MV-4-11 (cell line): ENCODE measurements at regions not wholly inside any gene's neighbourhood (a gene's known extent, or its start where the extent isn't known, plus 50 kb on each side); places are given as distances from the start of the nearest gene placed in this dataset.
"Not testable (repeated sequence)": the region's sequence is repeated elsewhere in the genome, so short reads cannot be mapped to it uniquely, and the experiment has no call there.

ENCODE experiments used
- DNase-seq: peaks from one replicate; lab custom pipeline; 2025; lab: John Stamatoyannopoulos, UW

DNA sequence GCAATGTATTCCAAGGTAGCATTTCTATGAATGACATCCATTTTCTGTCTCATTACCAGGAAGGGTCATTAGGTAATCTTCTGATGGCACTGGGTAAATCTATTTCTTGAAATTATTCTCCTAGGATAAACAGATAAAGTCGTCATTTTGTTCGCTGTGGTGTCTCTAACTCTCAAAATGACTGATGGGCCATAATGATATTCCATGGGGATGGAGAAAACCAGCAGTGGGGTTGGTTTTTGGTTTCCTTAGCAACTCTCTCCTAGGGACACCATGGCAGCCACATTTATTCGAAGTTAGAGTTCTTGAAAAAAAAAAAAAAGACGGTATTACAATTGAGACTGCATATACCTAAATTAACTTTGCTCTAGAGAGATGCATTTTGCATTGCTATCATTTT lies 231.3 kb upstream of the SLCO3A1 start:
- no peak for DNase-seq

DNA sequence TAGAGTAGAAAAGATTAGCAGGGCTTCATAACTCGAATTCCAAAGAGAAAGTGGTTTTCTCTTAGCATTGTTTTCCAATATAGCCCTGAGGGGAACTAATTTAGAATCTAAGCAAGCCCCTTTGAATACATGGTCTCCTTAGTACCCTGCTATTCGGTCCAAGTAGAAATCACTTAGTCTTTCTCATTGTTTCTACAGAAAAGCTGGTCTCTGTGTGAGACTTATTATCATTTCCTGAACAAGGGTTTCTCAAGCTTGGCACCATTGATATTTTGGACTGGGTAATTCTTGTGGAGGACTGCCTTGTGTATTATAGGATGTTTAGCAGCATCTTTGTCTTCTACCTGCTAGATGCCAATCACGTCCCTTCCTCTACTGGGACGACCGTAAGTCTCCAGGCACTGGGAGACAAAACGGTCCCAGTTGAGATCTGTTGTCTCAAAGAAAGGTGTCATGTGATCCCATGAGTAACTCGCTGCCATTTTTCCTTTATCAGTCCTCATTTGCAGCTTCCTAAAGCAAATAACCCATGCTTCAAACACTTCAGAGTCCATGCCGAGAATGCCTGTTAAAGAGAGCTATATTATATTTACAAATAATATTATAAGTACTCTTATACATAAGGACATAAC lies 230.7 kb upstream of the SLCO3A1 start:
- DNase-seq: no peak

DNA sequence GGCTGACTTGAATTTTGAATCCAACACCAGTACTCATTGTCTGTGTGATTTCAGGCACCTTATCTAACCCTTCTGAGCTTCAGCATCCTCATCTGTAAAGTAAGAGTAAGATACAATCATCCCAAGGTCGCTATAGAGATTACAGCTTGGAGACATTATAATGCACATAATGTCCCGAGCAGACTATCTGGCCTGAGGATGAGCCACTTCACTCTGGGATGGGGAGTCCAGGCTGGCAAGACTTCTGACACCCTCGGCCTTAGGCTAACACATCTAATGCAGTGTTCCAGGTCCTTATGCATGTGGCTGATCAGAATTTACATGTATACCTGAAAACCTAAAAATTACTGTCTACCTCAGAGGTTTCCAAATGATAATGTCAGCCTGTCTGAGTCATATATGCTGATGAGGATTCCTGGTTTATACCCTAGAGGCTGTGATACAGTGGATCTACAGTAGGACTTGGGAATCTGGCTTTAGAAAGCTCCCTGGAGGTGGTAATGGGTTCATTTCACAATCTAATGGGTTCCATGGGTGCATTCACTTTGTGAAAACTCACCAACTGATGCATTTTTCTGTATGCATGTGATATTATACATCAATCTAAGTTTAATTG lies 229.0 kb upstream of the SLCO3A1 start:
- no peak for DNase-seq

DNA sequence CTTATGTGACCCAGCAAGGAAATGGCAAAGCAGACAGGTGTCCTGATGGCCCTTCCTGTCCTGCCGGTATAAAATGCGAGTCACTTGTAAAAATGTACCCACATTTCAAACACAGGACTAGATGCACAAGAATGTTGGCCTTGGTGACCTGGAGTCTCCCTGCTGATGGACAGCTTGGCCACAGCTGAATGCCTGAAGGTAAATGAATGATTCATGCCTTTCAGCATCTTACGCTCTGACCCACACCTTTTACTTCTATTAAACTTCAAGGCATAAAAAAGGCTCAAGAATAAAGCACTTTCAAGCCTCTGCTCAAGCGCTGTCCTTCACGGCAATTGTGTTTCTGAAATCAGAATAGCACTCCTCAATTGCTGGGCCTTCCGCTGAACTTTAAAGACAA lies 228.0 kb upstream of the SLCO3A1 start:
- DNase-seq: no peak

DNA sequence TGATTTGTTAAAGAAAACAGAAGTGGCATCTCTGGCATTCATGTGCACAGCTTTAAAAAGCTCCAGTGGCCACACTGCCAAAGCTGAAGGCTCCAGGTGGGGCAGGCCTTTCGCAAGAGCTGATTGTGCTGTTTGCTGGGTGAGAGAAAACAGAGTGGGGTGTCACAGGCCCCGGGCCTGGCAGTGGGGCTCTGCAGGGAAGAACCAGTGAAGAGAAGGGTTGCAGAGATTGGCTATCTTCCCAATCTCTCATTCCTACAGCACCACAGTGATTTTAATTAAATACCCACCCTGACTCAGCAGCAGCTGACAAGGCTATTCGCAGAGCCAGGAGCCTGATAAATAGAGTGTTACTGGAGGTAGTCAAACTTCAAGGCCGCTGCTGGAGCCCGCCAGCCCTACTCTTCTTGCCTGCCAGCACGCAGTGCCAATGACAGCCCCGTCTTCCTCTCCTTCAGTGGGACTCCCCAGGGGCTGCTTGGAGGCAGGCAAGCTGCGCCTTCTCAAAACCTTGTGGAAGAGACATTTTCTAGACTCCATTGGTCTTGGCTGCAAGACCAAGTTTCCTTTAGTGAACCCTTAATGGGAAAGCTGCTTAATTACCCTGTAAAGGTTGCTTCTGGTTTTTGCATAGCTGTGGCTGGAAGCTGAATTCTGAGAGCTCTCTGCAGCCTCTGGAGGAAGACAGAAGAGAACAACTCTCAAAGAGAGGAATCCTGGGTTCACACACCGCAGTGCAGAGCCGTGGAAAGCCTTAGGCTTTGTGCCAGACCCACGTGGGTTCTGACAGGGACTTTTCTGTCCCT lies 225.8 kb upstream of the SLCO3A1 start:
- DNase-seq: peak; percentile 19

DNA sequence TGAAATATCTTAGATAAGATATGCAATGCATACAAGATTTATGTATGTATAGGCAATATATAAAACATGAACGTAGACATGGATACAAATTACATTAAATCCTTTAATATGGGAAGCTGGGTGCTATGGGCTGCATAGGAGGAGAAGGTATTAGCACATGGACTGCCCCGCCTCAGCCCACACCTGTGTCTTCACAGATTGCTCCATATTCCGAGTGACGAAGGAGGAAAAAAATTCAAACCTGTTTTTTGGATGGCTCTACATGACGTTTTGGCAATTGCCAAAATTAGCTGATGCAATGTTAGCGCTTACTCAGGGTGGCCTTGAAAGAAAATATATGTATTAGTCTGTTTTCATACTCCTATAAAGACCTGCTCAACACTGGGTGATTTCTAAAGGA lies 223.4 kb upstream of the SLCO3A1 start:
- DNase-seq: no peak

DNA sequence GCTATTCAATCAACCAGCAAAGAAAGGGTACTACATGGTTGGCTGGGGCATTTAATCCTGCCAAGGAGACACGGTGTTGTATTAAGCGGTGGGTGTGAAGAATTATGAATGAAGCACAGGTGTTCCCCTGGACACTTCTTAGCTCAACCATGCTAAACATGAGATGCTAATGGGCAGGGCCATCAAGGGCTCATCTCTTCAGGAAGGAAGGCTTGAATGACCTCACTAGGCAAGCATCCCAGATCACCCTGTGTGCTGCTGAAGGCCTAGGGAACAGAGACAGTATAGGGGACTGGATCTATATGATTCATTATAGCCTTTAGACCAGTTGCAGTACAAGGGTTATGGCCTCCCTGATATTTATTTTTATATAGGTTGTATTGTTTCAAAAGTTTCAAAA lies 221.3 kb upstream of the SLCO3A1 start:
- DNase-seq: no peak

DNA sequence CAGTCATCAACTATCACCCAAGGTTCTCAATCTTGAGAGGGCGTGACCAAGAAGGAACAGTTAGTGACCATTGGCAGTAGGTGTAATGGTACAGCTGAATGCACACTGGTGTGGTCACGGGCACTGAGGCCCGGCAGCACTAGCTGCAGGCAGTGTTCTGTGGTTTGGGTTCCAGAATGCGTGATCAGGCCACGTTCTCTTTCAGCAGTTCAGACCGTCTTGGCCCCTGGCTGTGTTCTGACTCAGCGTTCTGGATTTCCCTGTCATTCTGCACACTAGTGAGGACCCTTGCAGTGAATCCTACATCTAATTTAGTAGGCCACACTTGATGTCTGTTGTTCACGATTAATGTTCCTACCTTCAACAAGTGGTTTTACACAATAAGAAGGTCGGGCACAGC lies 220.5 kb upstream of the SLCO3A1 start:
- no peak for DNase-seq

DNA sequence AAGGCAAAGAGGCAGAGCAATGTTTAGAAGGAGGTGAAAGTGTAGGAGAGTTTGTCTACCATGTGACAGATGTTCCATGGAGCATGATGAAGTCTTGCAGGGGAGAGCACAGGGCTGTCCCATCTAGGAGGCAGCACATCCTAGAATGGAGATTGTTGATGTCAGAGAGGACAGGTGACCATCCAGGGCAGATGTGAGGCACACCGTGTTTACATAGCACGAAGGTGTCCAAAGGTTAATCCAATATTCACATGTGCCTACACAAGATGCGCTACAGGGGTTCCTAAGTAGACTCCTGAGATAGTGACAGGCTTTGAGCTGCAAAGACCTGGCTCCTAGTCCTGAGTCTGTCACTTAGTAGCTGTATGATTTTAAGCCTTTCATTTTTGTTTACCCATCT lies 219.3 kb upstream of the SLCO3A1 start:
- no peak for DNase-seq

DNA sequence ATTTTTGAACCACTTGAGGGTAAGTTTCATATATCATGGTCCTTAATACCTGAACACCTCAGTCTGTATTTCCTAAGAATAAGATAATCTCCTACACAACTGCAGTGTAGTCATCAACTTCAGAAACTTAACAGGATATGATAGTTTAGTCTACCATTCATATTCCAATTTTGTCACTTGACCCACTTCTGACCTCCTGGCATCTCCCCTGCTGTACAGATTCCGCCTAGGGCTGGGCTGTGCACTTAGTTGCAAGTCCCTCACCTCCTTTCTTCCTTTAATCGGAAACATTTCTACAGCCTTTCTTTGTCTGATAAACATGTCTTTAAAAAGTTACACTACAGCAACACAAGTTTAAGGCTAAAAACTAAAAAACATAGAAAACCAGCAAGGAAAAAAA lies 218.4 kb upstream of the SLCO3A1 start:
- DNase-seq: no peak

DNA sequence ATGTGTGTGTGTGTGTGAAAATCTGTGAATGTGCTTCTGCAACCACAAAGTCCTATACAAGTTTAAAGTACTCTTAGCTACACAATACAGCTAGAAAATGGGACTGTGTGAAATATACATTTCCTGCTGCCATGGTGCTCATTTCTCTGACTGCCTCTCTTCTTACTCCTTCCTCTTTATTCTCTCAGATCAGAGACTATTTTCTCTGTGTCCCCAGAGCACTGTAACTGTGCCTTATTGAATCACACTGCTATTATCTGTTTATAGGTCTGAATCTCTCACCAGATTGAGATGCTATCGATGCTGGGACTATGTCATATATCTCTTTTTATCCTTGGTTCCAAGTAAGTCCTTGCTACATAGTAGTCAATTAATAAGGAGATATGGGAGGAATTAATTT lies 217.9 kb upstream of the SLCO3A1 start:
- no peak for DNase-seq

DNA sequence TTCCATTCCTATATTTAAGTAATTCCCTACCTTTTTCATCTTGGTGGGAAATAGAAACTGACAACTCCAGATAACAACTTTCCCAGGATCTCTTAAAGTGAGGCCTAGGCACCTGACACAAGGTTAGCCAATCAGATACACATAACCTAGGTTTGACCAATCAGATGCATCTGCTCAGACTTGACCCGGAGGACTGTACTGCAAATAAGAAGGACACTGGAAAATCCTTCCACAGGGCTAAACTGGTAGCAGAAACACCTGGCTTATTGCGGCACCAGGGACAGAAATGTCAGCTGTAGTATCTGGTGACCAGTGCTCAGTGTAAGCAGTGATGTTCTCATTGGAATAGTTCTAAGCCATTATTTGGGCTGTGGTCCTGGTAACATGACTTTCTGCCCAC lies 204.5 kb upstream of the SLCO3A1 start:
- no peak for DNase-seq

DNA sequence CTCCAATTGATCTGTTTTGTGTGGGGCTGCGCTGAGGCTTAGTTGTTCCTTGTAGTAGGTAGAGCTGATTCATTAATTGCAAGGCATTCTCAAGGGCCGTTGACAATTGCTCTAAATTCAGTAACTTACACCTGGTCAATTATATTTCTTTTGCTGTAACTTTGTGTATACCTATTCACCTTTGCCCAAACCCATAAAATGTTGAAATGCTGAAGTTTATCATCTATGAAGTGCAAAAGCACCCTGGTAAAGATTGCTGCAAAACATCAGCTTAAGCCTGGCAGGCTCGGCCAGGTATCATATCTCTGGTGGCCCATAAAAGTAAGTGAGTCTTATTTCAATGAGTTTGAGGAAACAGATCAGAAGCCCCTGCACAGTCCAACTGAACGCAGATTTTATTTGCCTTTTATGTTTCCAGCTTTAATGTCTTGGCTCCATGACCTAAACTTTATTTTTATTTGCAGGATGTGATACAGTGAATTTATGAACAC lies 203.6 kb upstream of the SLCO3A1 start:
- no peak for DNase-seq

DNA sequence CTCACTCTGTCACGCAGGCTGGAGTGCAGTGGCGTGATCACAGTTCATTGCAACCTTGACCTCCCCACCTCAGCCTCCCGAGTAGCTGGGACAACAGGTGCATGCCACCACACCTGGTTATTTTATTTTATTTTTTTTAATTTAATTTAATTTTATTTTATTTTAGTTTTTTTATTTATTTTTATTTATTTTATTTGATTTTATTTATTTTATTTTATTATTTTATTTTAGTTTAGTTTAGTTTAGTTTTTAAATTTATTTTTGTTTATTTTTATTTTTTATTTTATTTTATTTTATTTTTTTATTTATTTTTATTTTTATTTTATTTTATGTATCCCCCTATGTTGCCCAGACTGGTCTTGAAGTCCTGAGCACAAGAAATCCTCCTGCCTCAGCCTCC lies 202.3 kb upstream of the SLCO3A1 start:
- no peak for DNase-seq

DNA sequence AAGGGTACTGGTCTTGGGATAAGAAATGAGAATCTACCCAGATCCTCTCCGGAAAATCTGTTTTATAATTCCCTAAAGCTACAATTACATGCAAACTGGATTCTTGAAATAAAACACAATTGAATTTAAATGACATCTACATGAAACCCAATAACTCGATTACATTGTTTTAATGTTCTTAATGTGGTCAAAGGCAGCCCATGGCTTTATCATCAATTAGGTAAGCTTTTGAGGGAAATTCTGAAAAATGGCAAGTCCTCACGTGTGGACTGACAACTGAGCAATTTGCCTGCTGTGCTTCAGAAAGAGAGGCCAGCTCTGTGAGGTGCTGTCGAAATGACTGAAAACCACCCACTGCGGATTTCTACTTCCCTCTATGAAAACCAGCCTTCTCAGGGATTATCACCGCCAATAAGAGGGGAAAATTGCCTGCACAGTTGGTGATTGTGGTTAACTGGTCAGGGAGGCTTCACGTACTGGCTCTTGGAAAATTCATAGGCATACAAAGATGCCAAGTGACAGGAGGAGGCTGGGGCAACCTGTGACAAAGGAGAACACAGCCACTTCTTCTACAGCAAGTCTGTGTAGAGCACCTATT lies 200.8 kb upstream of the SLCO3A1 start:
- peak; percentile 79 for DNase-seq

DNA sequence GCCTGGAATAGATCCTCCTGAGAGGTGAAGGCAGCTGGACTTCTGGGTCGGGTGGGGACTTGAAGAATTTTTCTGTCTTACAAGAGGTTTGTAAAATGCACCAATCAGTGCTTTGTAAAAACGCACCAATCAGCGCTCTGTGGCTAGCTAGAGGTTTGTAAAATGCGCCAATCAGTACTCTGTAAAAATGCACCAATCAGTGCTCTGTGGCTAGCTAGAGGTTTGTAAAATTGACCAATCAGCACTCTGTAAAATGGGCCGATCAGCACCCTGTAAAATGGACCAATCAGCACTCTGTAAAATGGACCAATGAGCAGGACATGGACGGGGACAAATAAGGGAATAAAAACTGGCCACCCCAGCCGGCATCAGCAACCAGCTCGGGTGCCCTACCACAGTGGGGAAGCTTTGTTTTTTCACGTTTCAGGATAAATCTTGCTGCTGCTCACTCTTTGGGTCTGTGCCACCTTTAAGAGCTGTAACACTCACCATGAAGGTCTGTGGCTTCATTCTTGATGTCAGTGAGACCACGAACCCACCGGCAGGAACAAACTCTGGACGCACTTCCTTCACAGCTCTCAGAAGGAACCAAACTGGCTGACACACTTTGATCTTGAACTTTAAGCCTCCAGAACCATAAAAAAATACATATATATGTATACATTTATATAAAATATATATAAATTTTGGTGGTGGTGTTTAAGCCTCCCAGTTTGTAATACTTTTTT lies 197.8 kb upstream of the SLCO3A1 start:
- not testable (repeated sequence) for DNase-seq

DNA sequence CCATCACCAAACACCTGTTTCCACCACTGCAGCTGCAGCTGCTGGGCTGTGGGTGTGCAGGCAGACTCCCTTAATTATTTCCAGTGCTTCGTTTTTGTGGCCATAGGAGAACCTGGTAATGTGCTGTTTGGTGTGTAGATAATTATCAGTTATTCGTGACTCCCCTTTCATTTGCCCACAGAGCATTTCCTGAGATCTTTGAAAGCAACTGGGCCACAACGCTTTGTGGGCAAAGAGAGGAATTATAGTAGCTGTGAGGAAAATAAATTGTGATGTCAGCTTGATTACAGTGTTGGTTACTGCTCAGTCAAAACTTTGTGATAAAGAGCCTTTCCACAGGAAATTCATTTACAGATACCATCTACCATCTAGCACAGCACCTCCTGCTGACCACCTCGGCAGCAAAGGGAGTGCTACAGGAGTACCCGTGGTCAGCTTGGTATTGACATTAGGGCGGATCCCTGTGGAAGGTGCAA lies 193.3 kb upstream of the SLCO3A1 start:
- no peak for DNase-seq

DNA sequence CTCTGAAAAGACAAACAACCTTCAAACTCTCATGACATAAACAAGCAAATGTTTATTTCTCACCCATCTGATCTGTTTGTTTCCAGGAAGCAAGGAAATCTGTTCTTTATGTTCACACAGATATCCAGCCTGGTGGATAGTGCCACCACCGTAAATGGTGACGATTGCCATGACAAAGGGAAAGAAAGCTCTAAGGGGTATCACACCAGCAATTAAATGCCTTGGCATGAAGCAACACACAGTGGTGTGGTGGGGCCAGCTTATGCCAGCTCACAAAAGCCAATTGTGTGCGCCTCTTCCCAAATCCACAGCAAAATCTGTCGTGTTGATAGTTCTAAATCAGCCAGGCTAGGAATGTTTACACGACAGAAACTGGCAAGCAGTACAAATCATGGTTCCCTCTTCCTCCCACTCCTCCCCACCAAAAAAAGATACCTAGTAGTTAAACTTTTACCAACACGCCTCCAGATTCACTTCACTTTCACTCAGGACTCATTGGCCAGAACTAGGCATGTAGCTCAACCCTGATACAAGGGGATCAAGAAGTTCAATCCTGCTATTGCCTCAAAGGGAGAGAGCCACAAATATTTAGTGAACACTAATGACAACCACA lies 189.2 kb upstream of the SLCO3A1 start:
- DNase-seq: no peak

DNA sequence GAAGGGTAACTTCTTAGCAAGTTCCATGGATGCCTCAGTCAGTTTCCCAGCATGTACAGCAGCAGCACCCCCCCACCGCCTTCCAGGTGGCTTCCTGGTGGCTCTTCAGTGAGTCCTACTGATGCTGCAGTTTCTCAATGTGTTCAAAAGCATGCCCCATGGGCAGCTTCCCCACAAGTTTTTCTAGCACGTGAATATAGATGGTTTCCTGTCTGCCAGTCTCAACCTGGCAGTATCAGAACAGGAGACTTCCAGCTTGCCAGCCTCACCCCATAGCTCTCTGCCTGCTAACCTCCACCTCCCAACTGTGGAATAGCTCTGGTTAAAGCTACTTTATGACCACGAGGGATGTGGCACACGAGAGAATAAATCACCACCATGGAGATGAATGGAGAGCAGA lies 188.3 kb upstream of the SLCO3A1 start:
- no peak for DNase-seq

DNA sequence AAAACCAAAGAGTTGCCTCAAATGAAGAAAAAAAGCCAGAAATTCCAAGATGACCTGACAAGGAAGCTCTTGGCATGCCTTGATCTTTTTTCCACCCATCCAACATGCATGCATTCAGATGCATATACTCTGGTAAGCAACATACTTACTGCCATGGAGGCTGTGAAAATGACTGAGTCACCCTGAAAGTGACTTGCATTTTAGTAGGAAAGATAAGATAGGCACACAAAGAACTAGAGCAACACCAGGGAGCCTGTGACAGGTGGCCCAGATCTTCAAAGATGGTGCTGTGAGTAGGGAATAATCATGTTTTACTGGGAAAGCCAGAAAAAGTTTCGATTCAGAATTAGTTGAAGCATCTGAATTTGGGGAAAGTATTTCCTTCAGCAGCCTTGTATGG lies 185.1 kb upstream of the SLCO3A1 start:
- DNase-seq: no peak

DNA sequence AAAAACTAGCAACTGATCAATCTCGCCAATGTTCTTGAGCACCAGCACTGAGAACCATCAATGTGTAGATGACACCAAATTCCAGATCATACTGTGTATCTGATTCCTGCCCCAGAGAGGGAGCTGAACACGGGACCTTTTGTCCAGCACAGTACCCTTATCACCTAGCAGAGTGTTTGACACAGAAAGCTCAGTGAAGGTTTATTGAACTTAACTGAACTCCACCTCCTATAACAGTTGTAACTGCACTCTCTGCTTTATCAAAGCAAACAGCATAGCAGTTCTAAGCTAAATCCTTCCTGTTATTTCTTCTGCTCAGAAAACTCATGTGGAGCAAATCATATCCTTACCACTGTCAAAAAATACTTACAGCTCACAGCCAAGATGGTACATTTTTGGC lies 183.4 kb upstream of the SLCO3A1 start:
- no peak for DNase-seq

DNA sequence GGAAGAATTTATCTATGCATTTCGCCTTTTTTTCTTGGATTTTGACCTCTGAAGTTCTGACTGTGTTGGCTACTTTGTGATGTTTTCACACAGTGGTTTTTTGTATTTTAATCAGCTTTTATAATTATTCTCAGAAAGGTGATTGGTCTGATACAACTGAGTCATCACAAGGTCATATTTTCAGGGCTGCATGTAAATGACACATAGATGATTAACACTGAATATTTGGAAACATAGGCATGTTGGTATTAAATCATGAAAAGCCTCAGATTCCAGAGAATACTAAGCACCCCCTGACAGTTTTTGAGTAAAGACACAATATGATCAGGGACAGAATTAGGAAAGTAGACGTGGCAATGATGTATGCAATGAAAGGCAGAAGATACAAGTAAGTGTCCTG lies 175.5 kb upstream of the SLCO3A1 start:
- no peak for DNase-seq
